ENCODE measurements at regions not wholly inside any gene's neighbourhood (a gene's known extent, or its start where the extent isn't known, plus 50 kb on each side); places are given as distances from the start of the nearest gene placed in this dataset.
"Not testable (repeated sequence)": the region's sequence is repeated elsewhere in the genome, so short reads cannot be mapped to it uniquely, and the experiment has no call there.

DNA sequence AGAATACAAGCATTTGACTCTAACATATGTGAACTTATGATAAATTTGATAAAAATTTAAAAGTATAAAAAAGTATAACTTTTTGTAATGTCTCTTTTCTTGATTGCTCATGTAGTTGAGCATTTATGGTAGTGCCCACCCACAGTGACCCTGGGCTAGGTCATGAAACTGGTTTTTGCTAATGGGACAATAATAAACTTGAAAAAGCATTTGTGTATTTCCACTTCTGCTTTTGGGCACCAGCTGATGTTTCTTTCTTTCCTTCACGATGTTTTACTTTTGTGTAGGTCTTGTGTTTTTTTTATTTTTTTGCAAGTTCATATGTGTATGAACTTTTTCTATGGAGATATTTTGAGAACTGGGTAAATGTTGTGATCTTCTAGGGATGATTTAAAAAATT is 313.1 kb downstream of the CBLL2 start:
- H3K9ac ChIP-seq (ENCODE audit: insufficient read depth in 1 of 2, low read length in 2 of 2), result no peak overlapping the region
- WGBS, 2 donors, result 31 to 53% methylated on average over 1 of the region's 1 CpG
- H3K4me1 ChIP-seq (ENCODE audit: control insufficient read depth in 5 of 5, insufficient read depth in 5 of 5, low read length in 5 of 5), result no peaks in the 10 kb centered on the region
- no peak for DNase-seq
- H3K36me3 ChIP-seq (ENCODE audit: control insufficient read depth in 4 of 4, insufficient read depth in 4 of 4, low read length in 4 of 4), result no peaks in the 10 kb centered on the region
- TF ChIP-seq CTCF (IDR thresholded peaks at IDR 0.05; ENCODE audit: control extremely low read depth, extremely low read depth), result no peak
- H3K9me3 ChIP-seq (ENCODE audit: control insufficient read depth in 4 of 4, insufficient read depth in 3 of 4, low read length in 3 of 4), result no peaks in the 10 kb centered on the region
- peaks cover 0 to 7% (median 0%) of the 10 kb centered on the region in 3 donors for H3K27me3 ChIP-seq (ENCODE audit: control insufficient read depth in 3 of 3, insufficient read depth in 3 of 3, low read length in 2 of 3)
- H3K4me3 ChIP-seq, result no peak overlapping the region
- H3K27ac ChIP-seq (ENCODE audit: low read depth in 1 of 2, low read length in 1 of 2), result no peak overlapping the region
- no peak for ATAC-seq (ENCODE audit: insufficient read depth, low FRiP score)

- WGBS, 2 donors, result 88 to 100% methylated on average over 2 of the region's 2 CpGs
- no peak overlapping the region for H3K9ac ChIP-seq (ENCODE audit: insufficient read depth in 1 of 2, low read length in 2 of 2)
- H3K27me3 ChIP-seq (ENCODE audit: control insufficient read depth in 3 of 3, insufficient read depth in 3 of 3, low read length in 2 of 3), result peaks cover 0 to 10% (median 0%) of the 10 kb centered on the region in 3 donors
- ATAC-seq (ENCODE audit: insufficient read depth, low FRiP score) (no peak), DNase-seq (no peak)
- H3K4me3 ChIP-seq, result no peak overlapping the region
- H3K4me1 ChIP-seq (ENCODE audit: control insufficient read depth in 5 of 5, insufficient read depth in 5 of 5, low read length in 5 of 5), result no peaks in the 10 kb centered on the region
- no peaks in the 10 kb centered on the region for H3K36me3 ChIP-seq (ENCODE audit: control insufficient read depth in 4 of 4, insufficient read depth in 4 of 4, low read length in 4 of 4)
- H3K27ac ChIP-seq (ENCODE audit: low read depth in 1 of 2, low read length in 1 of 2), result no peak overlapping the region
- no peak for TF ChIP-seq CTCF (IDR thresholded peaks at IDR 0.05; ENCODE audit: control extremely low read depth, extremely low read depth)
- no peaks in the 10 kb centered on the region for H3K9me3 ChIP-seq (ENCODE audit: control insufficient read depth in 4 of 4, insufficient read depth in 3 of 4, low read length in 3 of 4)
Measured at GRCh38 chrX:22589845-22590244, 317.1 kb downstream of the CBLL2 start.

DNA sequence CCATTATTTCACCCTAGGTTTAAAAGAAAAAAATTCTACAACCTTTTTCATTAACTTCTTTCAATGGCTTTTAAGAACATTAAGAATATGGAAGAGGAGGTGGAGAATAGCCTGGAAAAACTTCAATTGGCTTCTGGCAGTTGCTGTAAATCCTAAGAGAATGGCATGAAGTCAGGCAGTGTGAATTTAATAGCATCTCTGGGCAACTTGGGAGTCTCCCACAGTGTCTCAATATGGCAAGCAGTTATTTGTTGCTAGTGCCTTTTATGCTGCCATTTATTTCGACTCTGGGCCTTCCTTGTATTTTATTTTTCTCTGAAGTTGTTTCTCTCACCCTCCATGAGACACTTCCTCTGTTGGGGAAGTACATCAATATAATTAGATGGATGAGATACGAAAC is 322.1 kb downstream of the CBLL2 start:
- no peak overlapping the region for H3K4me3 ChIP-seq
- 50 to 63% methylated on average over 2 of the region's 2 CpGs for WGBS, 2 donors
- H3K27ac ChIP-seq (ENCODE audit: low read depth in 1 of 2, low read length in 1 of 2), result no peak overlapping the region
- DNase-seq (no peak), ATAC-seq (ENCODE audit: insufficient read depth, low FRiP score) (no peak)
- H3K9me3 ChIP-seq (ENCODE audit: control insufficient read depth in 4 of 4, insufficient read depth in 3 of 4, low read length in 3 of 4), result peaks cover 0 to 3% (median 0%) of the 10 kb centered on the region in 4 donors
- no peaks in the 10 kb centered on the region for H3K36me3 ChIP-seq (ENCODE audit: control insufficient read depth in 4 of 4, insufficient read depth in 4 of 4, low read length in 4 of 4)
- no peaks in the 10 kb centered on the region for H3K4me1 ChIP-seq (ENCODE audit: control insufficient read depth in 5 of 5, insufficient read depth in 5 of 5, low read length in 5 of 5)
- H3K9ac ChIP-seq (ENCODE audit: insufficient read depth in 1 of 2, low read length in 2 of 2), result no peak overlapping the region
- H3K27me3 ChIP-seq (ENCODE audit: control insufficient read depth in 3 of 3, insufficient read depth in 3 of 3, low read length in 2 of 3), result peaks cover 0 to 6% (median 0%) of the 10 kb centered on the region in 3 donors
- no peak for TF ChIP-seq CTCF (IDR thresholded peaks at IDR 0.05; ENCODE audit: control extremely low read depth, extremely low read depth)

- TF ChIP-seq CTCF (IDR thresholded peaks at IDR 0.05; ENCODE audit: control extremely low read depth, extremely low read depth), result no peak
- no peak overlapping the region for H3K4me3 ChIP-seq
- H3K4me1 ChIP-seq (ENCODE audit: control insufficient read depth in 5 of 5, insufficient read depth in 5 of 5, low read length in 5 of 5), result no peaks in the 10 kb centered on the region
- no peaks in the 10 kb centered on the region for H3K36me3 ChIP-seq (ENCODE audit: control insufficient read depth in 4 of 4, insufficient read depth in 4 of 4, low read length in 4 of 4)
- H3K9ac ChIP-seq (ENCODE audit: insufficient read depth in 1 of 2, low read length in 2 of 2), result no peak overlapping the region
- H3K27me3 ChIP-seq (ENCODE audit: control insufficient read depth in 3 of 3, insufficient read depth in 3 of 3, low read length in 2 of 3), result no peaks in the 10 kb centered on the region
- H3K27ac ChIP-seq (ENCODE audit: low read depth in 1 of 2, low read length in 1 of 2), result no peak overlapping the region
- no peak for DNase-seq
- ATAC-seq (ENCODE audit: insufficient read depth, low FRiP score), result no peak
- WGBS, 2 donors, result 86 to 100% methylated on average over 5 of the region's 5 CpGs
- H3K9me3 ChIP-seq (ENCODE audit: control insufficient read depth in 4 of 4, insufficient read depth in 3 of 4, low read length in 3 of 4), result peaks cover 0 to 5% (median 0%) of the 10 kb centered on the region in 4 donors
Measured at GRCh38 chrX:22603060-22603459, 330.3 kb downstream of the CBLL2 start.

DNA sequence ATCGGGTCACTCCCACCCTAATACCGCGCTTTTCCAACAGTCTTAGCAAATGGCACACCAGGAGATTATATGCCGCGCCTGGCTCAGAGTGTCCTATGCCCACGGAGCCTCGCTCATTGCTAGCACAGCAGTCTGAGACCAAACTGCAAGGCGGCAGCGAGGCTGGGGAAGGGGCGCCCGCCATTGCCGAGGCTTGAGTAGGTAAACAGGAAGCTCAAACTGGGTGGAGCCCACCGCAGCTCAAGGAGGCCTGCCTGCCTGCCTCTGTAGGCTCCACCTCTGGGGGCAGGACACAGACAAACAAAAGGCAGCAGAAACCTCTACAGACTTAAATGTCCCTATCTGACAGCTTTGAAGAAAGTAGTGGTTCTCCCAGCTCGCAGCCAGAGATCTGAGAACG is 336.7 kb downstream of the CBLL2 start:
- not testable (repeated sequence) for H3K27ac ChIP-seq (ENCODE audit: low read depth in 1 of 2, low read length in 1 of 2); H3K4me1 ChIP-seq (ENCODE audit: control insufficient read depth in 5 of 5, insufficient read depth in 5 of 5, low read length in 5 of 5); ATAC-seq (ENCODE audit: insufficient read depth, low FRiP score); H3K9me3 ChIP-seq (ENCODE audit: control insufficient read depth in 4 of 4, insufficient read depth in 3 of 4, low read length in 3 of 4); H3K9ac ChIP-seq (ENCODE audit: insufficient read depth in 1 of 2, low read length in 2 of 2); H3K27me3 ChIP-seq (ENCODE audit: control insufficient read depth in 3 of 3, insufficient read depth in 3 of 3, low read length in 2 of 3); H3K4me3 ChIP-seq; H3K36me3 ChIP-seq (ENCODE audit: control insufficient read depth in 4 of 4, insufficient read depth in 4 of 4, low read length in 4 of 4); DNase-seq
- 90 to 95% methylated on average over 15 of the region's 15 CpGs for WGBS, 2 donors
